PC-3 (cell line): ENCODE measurements at regions not wholly inside any gene's neighbourhood (a gene's known extent, or its start where the extent isn't known, plus 50 kb on each side); places are given as distances from the start of the nearest gene placed in this dataset.

ENCODE experiments used
- CTCF ChIP-seq: fragments of 300-600 bp; sonication (generic); conservative IDR thresholded peaks from 2 replicates; pipeline ENCODE4 v1.5.1; 2017; ENCODE audit warnings: antibody characterized with exemption, low read depth, mild to moderate bottlenecking, low read length
- EZH2 ChIP-seq: fragments of 300-600 bp; sonication (generic); IDR thresholded peaks from one replicate; pipeline ENCODE4 v1.6.1; 2017; ENCODE audit warnings: antibody characterized with exemption, mild to moderate bottlenecking, low read length; ENCODE audit not compliant: unreplicated experiment

DNA sequence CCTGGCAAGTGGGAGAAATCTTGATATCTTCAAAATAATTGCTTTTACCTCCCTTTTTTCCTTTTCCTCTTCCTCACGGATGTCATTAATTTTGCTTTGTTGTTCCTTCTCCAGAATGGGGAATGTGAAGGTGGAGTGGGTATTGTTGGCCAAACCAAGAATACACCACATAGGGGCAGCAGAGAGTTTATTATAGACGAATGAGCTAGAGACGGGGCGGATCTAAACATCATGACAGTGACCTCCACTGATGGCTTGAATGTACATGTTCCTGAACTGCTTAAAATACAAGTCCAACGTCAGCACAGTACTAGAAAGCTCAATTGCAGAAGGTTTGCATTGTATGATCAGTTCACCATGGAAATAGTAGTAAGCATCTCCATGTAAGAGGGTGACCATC, 122.3 kb upstream of the SNX19 start:
- TF ChIP-seq CTCF (peak; percentile 78), EZH2 (no peak)
